WTC11 (cell line): ENCODE measurements at regions not wholly inside any gene's neighbourhood (a gene's known extent, or its start where the extent isn't known, plus 50 kb on each side); places are given as distances from the start of the nearest gene placed in this dataset.

Source experiments
- ATAC-seq: fragments of 200-7000 bp; cut with Tn5 transposase; 2 replicates; pipeline ENCODE4 v1.10.0; 2021; ENCODE audit warnings: mild to moderate bottlenecking, moderate library complexity
- CTCF ChIA-PET: fragments of 300-600 bp; sonication (Branson Sonifier 250); formaldehyde crosslinking; loops from one replicate; lab custom pipeline; 2021; ENCODE audit warnings: antibody characterized with exemption; lab: Charles Lee
- POLR2A ChIA-PET: fragments of 350-600 bp; sonication (Branson Sonifier 250); formaldehyde crosslinking; loops from one replicate; lab custom pipeline; 2021; ENCODE audit warnings: antibody characterized with exemption; lab: Charles Lee
- DNase-seq: peaks from one replicate; pipeline ENCODE4 v3.0.0; 2021; ENCODE audit warnings: low spot score
- H3K27ac Mint-ChIP-seq: 2 replicates; pipeline ENCODE4 v1.8.0; 2021; ENCODE audit warnings: mixed read lengths
- H3K27me3 Mint-ChIP-seq: 2 replicates; pipeline ENCODE4 v1.8.0; 2021; ENCODE audit warnings: low read depth, mild to moderate bottlenecking, moderate library complexity, mixed read lengths
- H3K36me3 Mint-ChIP-seq: 2 replicates; pipeline ENCODE4 v1.8.0; 2021; ENCODE audit warnings: mixed read lengths
- H3K4me1 Mint-ChIP-seq: 2 replicates; pipeline ENCODE4 v1.8.0; 2022; ENCODE audit warnings: mixed read lengths
- H3K4me3 Mint-ChIP-seq: 2 replicates; pipeline ENCODE4 v1.8.0; 2021; ENCODE audit warnings: mild to moderate bottlenecking, moderate library complexity, mixed read lengths
- H3K9me3 Mint-ChIP-seq: 2 replicates; pipeline ENCODE4 v1.8.0; 2021; ENCODE audit warnings: mixed read lengths
- AFF4 ChIP-seq: sonication (generic); formaldehyde crosslinking; IDR thresholded peaks from 2 replicates; pipeline ENCODE4 v1.8.1; 2023; ENCODE audit warnings: mild to moderate bottlenecking, missing genetic modification reagents, borderline replicate concordance
- CBFB ChIP-seq: sonication (generic); formaldehyde crosslinking; IDR thresholded peaks from 2 replicates; pipeline ENCODE4 v1.8.1; 2022; ENCODE audit warnings: mild to moderate bottlenecking, low read depth, missing genetic modification reagents
- CREM ChIP-seq: sonication (generic); formaldehyde crosslinking; IDR thresholded peaks from 2 replicates; pipeline ENCODE4 v1.8.1; 2022; ENCODE audit warnings: mild to moderate bottlenecking, missing genetic modification reagents, moderate library complexity
- GABPB1 ChIP-seq: sonication (generic); formaldehyde crosslinking; IDR thresholded peaks from 2 replicates; pipeline ENCODE4 v1.8.1; 2023; ENCODE audit warnings: mild to moderate bottlenecking, missing genetic modification reagents
- GRHL2 ChIP-seq: fragments of 250-450 bp; sonication (Bioruptor Pico); IDR thresholded peaks from 2 replicates; pipeline ENCODE4 v1.8.0; 2022; ENCODE audit warnings: mild to moderate bottlenecking, moderate library complexity; ENCODE audit not compliant: insufficient replicate concordance, severe bottlenecking
- HMGA2 ChIP-seq: fragments of 250-450 bp; sonication (Bioruptor Pico); IDR thresholded peaks from 2 replicates; pipeline ENCODE4 v1.4.0; 2021; ENCODE audit warnings: mild to moderate bottlenecking, moderate library complexity
- IRF1 ChIP-seq: sonication (generic); formaldehyde crosslinking; IDR thresholded peaks from 2 replicates; pipeline ENCODE4 v1.8.0; 2023; ENCODE audit warnings: missing genetic modification reagents
- JUN ChIP-seq: sonication (generic); formaldehyde crosslinking; IDR thresholded peaks from 2 replicates; pipeline ENCODE4 v1.8.0; 2023; ENCODE audit warnings: mild to moderate bottlenecking, missing genetic modification reagents
- MAX ChIP-seq: sonication (generic); formaldehyde crosslinking; IDR thresholded peaks from 2 replicates; pipeline ENCODE4 v1.8.0; 2022; ENCODE audit warnings: mild to moderate bottlenecking, missing genetic modification reagents
- NR3C1 ChIP-seq: sonication (generic); formaldehyde crosslinking; conservative IDR thresholded peaks from 2 replicates; pipeline ENCODE4 v1.8.1; 2023; ENCODE audit warnings: low read depth, mild to moderate bottlenecking, missing genetic modification reagents
- SP1 ChIP-seq: sonication (generic); formaldehyde crosslinking; conservative IDR thresholded peaks from 2 replicates; pipeline ENCODE4 v1.8.1; 2022; ENCODE audit warnings: missing genetic modification reagents
- USF1 ChIP-seq: sonication (generic); formaldehyde crosslinking; IDR thresholded peaks from 2 replicates; pipeline ENCODE4 v1.8.0; 2022; ENCODE audit warnings: mild to moderate bottlenecking, missing genetic modification reagents
- ZBTB21 ChIP-seq: sonication (generic); formaldehyde crosslinking; IDR thresholded peaks from 2 replicates; pipeline ENCODE4 v1.8.1; 2023; ENCODE audit warnings: mild to moderate bottlenecking, missing genetic modification reagents, borderline replicate concordance
- ZNF121 ChIP-seq: sonication (generic); formaldehyde crosslinking; IDR thresholded peaks from 2 replicates; pipeline ENCODE4 v1.8.0; 2023; ENCODE audit warnings: missing genetic modification reagents
- ZNF219 ChIP-seq: sonication (generic); formaldehyde crosslinking; IDR thresholded peaks from 2 replicates; pipeline ENCODE4 v1.8.0; 2023; ENCODE audit warnings: missing genetic modification reagents, mild to moderate bottlenecking, borderline replicate concordance
- ZNF232 ChIP-seq: sonication (generic); formaldehyde crosslinking; IDR thresholded peaks from 2 replicates; pipeline ENCODE4 v1.8.0; 2022; ENCODE audit warnings: mild to moderate bottlenecking, missing genetic modification reagents
- ZNF423 ChIP-seq: fragments of 250-450 bp; sonication (Bioruptor Pico); IDR thresholded peaks from 2 replicates; pipeline ENCODE4 v2.1.2; 2022; ENCODE audit warnings: mild to moderate bottlenecking, moderate library complexity
- TF ChIP-seq, protein P1 (sequence below): sonication (generic); formaldehyde crosslinking; IDR thresholded peaks from 2 replicates; pipeline ENCODE4 v1.8.1; 2022; ENCODE audit warnings: low read depth, missing genetic modification reagents, borderline replicate concordance
- TF ChIP-seq, protein P2 (sequence below): sonication (generic); formaldehyde crosslinking; IDR thresholded peaks from 2 replicates; pipeline ENCODE4 v1.8.1; 2022; ENCODE audit warnings: mild to moderate bottlenecking, moderate library complexity, missing genetic modification reagents
- TF ChIP-seq, protein P3 (sequence below): fragments of 250-450 bp; sonication (Bioruptor Pico); IDR thresholded peaks from 2 replicates; pipeline ENCODE4 v1.9.0; 2021; ENCODE audit warnings: moderate library complexity, mild to moderate bottlenecking, inconsistent platforms, borderline replicate concordance
- TF ChIP-seq, protein P4 (sequence below): sonication (generic); formaldehyde crosslinking; conservative IDR thresholded peaks from 2 replicates; pipeline ENCODE4 v1.8.1; 2022; ENCODE audit warnings: mild to moderate bottlenecking, missing genetic modification reagents

DNA sequence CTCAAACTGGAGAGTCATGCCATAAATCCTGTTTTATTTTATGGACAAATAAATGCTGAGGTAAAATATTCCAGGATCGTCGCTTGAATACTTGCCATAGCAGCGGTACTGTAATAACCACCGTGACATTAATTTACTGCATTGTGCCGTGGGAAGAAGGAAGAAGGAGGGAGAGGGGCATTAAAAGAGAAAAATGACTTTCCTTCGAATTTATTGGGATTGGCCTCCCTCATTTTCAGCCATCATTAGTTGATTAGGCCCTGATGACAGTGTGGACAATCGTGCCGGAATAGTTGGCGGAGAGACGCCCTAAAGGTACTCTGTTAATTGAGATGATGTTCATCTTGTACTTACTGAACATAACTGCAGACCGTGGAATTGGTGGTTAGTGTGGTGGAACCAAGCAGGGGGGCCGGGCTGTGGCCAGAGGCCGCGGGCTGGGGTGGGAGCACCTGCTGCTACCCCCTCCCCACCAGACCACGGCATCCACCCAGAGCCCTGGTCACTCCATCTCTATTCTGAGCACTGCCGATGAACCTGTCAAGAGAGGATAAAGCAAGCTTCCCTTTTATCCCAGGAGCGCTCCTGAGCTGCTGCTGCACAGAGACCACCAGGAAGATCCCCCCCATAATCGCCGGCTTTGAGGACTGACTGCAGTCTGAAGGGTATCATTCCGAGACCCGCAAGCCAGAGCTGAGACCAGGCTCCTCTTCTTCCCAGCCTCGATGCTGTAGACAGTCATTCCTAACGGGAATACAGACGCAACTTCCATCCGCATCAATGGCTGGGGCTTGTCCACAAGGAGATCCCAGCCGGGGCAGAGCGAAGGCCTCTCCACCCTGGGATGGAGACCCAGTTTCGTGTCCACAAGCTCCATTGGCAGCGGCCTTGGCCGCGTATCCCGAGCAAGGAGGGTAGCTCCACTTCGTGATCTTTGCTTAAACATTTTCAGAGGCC, 168.3 kb upstream of the TSHZ3 start:
- Mint-ChIP-seq H3K27me3 (no peaks in the 10 kb centered on the region; the same call in 1 of the 2 replicates), H3K4me1 (peaks cover 23% of the 10 kb centered on the region), H3K9me3 (peaks cover 13% of the 10 kb centered on the region), H3K27ac (no peak overlapping the region), H3K4me3 (no peak overlapping the region), H3K36me3 (peaks cover 5% of the 10 kb centered on the region; the same call in 1 of the 2 replicates)
- ATAC-seq (no peak), DNase-seq (no peak)
- ChIA-PET POLR2A (no interaction called here), CTCF (no interaction called here)
- no peak for TF ChIP-seq CBFB (CRISPR knock-in tag)
- no peak for TF ChIP-seq IRF1
- TF ChIP-seq CREM (CRISPR knock-in tag), result no peak
- no peak for TF ChIP-seq ZNF219 (CRISPR knock-in tag)
- TF ChIP-seq, protein P1, sequence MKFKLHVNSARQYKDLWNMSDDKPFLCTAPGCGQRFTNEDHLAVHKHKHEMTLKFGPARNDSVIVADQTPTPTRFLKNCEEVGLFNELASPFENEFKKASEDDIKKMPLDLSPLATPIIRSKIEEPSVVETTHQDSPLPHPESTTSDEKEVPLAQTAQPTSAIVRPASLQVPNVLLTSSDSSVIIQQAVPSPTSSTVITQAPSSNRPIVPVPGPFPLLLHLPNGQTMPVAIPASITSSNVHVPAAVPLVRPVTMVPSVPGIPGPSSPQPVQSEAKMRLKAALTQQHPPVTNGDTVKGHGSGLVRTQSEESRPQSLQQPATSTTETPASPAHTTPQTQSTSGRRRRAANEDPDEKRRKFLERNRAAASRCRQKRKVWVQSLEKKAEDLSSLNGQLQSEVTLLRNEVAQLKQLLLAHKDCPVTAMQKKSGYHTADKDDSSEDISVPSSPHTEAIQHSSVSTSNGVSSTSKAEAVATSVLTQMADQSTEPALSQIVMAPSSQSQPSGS, result no peak
- TF ChIP-seq ZBTB21 (CRISPR knock-in tag), result no peak
- no peak for TF ChIP-seq HMGA2
- TF ChIP-seq, protein P2, sequence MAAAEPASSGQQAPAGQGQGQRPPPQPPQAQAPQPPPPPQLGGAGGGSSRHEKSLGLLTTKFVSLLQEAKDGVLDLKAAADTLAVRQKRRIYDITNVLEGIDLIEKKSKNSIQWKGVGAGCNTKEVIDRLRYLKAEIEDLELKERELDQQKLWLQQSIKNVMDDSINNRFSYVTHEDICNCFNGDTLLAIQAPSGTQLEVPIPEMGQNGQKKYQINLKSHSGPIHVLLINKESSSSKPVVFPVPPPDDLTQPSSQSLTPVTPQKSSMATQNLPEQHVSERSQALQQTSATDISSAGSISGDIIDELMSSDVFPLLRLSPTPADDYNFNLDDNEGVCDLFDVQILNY, result no peak
- TF ChIP-seq ZNF423 (CRISPR knock-in tag), result no peak
- no peak for TF ChIP-seq ZNF232 (CRISPR knock-in tag)
- no peak for TF ChIP-seq JUN (CRISPR knock-in tag)
- TF ChIP-seq SP1, result no peak
- TF ChIP-seq GABPB1 (CRISPR knock-in tag), result no peak
- no peak for TF ChIP-seq USF1 (CRISPR knock-in tag)

GRCh38 chr19:31518216-31519020, 169.2 kb upstream of the TSHZ3 start:
- Mint-ChIP-seq H3K4me3 (no peak overlapping the region), H3K27ac (no peak overlapping the region), H3K4me1 (peaks cover 23% of the 10 kb centered on the region), H3K36me3 (peaks cover 5% of the 10 kb centered on the region; the same call in 1 of the 2 replicates), H3K9me3 (peaks cover 13% of the 10 kb centered on the region), H3K27me3 (no peaks in the 10 kb centered on the region; the same call in 1 of the 2 replicates)
- DNase-seq (no peak), ATAC-seq (no peak)
- ChIA-PET CTCF (interaction anchor here (1.6 kb wide), 1 partner anchor 464 kb away, joined by 4 read pairs; no protein-coding TSS in a partner anchor), POLR2A (no interaction called here)
- TF ChIP-seq ZNF121 (CRISPR knock-in tag), result no peak
- TF ChIP-seq, protein P2, result no peak
- no peak for TF ChIP-seq ZNF423 (CRISPR knock-in tag)
- no peak for TF ChIP-seq MAX (CRISPR knock-in tag)
- TF ChIP-seq, protein P3, sequence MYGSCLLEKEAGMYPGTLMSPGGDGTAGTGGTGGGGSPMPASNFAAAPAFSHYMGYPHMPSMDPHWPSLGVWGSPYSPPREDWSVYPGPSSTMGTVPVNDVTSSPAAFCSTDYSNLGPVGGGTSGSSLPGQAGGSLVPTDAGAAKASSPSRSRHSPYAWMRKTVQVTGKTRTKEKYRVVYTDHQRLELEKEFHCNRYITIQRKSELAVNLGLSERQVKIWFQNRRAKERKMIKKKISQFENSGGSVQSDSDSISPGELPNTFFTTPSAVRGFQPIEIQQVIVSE (CRISPR knock-in tag), result no peak
- no peak for TF ChIP-seq GRHL2 (CRISPR knock-in tag)
- no peak for TF ChIP-seq AFF4 (CRISPR knock-in tag)
- no peak for TF ChIP-seq USF1 (CRISPR knock-in tag)
- TF ChIP-seq NR3C1, result no peak
- TF ChIP-seq, protein P4, sequence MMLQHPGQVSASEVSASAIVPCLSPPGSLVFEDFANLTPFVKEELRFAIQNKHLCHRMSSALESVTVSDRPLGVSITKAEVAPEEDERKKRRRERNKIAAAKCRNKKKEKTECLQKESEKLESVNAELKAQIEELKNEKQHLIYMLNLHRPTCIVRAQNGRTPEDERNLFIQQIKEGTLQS (CRISPR knock-in tag), result no peak
